ENCODE measurements at regions not wholly inside any gene's neighbourhood (a gene's known extent, or its start where the extent isn't known, plus 50 kb on each side); places are given as distances from the start of the nearest gene placed in this dataset.

DNA sequence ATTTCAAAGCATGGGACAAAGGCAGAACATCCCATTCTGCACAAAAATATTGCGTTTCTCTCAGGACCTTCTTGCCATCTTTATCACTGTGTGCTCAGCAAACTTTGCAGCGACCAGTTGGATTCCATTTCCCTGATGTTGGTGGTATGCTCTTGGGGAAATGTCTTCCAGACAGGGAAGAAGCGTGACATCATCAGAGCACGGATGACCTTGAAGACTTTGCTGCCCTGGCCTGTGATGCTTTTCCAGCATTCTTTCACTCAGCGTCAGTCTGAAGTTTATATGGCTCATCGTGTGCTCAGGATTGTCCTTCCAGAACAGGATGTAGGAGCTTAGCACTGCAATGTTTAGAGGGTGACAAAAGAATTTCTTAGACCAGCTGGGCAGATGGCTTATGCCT lies 131.4 kb upstream of the F3 start:
- ATAC-seq, result no peak
- H3K27ac ChIP-seq (ENCODE audit: low read length), result no peak overlapping the region
- no peaks in the 10 kb centered on the region for H3K4me1 ChIP-seq (ENCODE audit: control insufficient read depth, insufficient read depth, low read length)
- Mint-ChIP-seq H3K4me1 (no peaks in the 10 kb centered on the region), H3K4me3 (no peak overlapping the region), H3K27ac (no peak overlapping the region), H3K9me3 (no peaks in the 10 kb centered on the region), H3K36me3 (no peaks in the 10 kb centered on the region), H3K27me3 (ENCODE audit: low read depth in 2 of 2) (peaks cover 11 to 54% of the 10 kb centered on the region in 2 donors)
- intact Hi-C loops (cut with micrococcal nuclease), result no loop called here
- no peaks in the 10 kb centered on the region for H3K27me3 ChIP-seq (ENCODE audit: control insufficient read depth, insufficient read depth, low read length)
- H3K4me3 ChIP-seq (ENCODE audit: low read length), result no peak overlapping the region
- WGBS (ENCODE audit: insufficient coverage), result 93% methylated on average over 6 of the region's 6 CpGs
- H3K9me3 ChIP-seq (ENCODE audit: control insufficient read depth, insufficient read depth, low read length), result no peaks in the 10 kb centered on the region
- TF ChIP-seq, protein P1, sequence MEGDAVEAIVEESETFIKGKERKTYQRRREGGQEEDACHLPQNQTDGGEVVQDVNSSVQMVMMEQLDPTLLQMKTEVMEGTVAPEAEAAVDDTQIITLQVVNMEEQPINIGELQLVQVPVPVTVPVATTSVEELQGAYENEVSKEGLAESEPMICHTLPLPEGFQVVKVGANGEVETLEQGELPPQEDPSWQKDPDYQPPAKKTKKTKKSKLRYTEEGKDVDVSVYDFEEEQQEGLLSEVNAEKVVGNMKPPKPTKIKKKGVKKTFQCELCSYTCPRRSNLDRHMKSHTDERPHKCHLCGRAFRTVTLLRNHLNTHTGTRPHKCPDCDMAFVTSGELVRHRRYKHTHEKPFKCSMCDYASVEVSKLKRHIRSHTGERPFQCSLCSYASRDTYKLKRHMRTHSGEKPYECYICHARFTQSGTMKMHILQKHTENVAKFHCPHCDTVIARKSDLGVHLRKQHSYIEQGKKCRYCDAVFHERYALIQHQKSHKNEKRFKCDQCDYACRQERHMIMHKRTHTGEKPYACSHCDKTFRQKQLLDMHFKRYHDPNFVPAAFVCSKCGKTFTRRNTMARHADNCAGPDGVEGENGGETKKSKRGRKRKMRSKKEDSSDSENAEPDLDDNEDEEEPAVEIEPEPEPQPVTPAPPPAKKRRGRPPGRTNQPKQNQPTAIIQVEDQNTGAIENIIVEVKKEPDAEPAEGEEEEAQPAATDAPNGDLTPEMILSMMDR (IDR thresholded peaks at IDR 0.05), result no peak
- no peak for DNase-seq
- H3K36me3 ChIP-seq (ENCODE audit: control insufficient read depth, insufficient read depth, low read length), result no peaks in the 10 kb centered on the region

DNA sequence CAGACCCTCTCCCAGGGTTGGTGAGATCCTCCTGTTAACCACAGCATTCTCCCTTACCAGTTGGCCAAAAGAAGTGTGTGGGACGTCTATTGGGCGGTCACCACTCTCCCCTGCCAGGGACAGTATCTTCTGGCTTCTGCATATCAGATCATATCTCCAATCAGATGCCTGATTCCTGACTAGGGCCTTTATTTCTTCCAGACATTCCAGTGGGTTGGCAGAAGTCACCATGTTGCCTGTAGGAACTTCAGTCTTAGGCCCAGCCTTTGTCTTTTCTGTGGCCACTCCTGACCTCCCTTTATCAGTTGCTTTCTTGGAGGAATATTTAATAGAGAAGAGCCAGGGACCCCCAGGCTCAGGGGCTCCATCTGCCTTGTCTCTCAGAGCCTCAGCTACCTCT lies 130.4 kb upstream of the F3 start:
- no peaks in the 10 kb centered on the region for H3K4me1 ChIP-seq (ENCODE audit: control insufficient read depth, insufficient read depth, low read length)
- H3K27me3 ChIP-seq (ENCODE audit: control insufficient read depth, insufficient read depth, low read length), result no peaks in the 10 kb centered on the region
- Mint-ChIP-seq H3K27ac (no peak overlapping the region), H3K36me3 (no peaks in the 10 kb centered on the region), H3K4me1 (no peaks in the 10 kb centered on the region), H3K4me3 (no peak overlapping the region), H3K9me3 (no peaks in the 10 kb centered on the region), H3K27me3 (ENCODE audit: low read depth in 2 of 2) (peaks cover 15 to 63% of the 10 kb centered on the region in 2 donors)
- WGBS (ENCODE audit: insufficient coverage), result 96% methylated on average over 2 of the region's 2 CpGs
- intact Hi-C loops (cut with micrococcal nuclease), result no loop called here
- TF ChIP-seq, protein P1 (IDR thresholded peaks at IDR 0.05), result no peak
- no peak overlapping the region for H3K4me3 ChIP-seq (ENCODE audit: low read length)
- DNase-seq (no peak), ATAC-seq (no peak)
- H3K9me3 ChIP-seq (ENCODE audit: control insufficient read depth, insufficient read depth, low read length), result no peaks in the 10 kb centered on the region
- H3K27ac ChIP-seq (ENCODE audit: low read length), result no peak overlapping the region
- H3K36me3 ChIP-seq (ENCODE audit: control insufficient read depth, insufficient read depth, low read length), result no peaks in the 10 kb centered on the region

DNA sequence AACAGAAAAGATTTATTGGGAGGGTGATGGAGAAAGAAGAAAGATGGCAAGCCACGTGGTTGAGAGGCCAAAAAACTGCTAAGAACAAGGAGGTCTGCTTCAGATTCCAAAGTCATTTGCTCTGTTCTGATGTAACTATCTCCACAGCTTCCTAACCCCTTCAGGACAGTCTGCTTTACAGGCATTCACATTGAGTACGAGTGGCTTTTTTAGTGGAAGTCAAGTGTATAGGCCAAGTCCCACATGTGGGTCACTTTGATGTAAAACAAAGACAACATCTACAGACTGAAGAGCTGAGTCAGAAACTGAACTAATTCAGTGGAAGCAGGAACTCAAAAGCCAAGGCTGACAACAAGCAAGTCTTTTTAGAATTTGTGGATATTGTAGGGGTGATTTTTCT lies 128.7 kb upstream of the F3 start:
- Histone ChIP-seq H3K4me3 (ENCODE audit: low read length) (no peak overlapping the region), H3K27me3 (ENCODE audit: control insufficient read depth, insufficient read depth, low read length) (no peaks in the 10 kb centered on the region), H3K4me1 (ENCODE audit: control insufficient read depth, insufficient read depth, low read length) (no peaks in the 10 kb centered on the region), H3K9me3 (ENCODE audit: control insufficient read depth, insufficient read depth, low read length) (no peaks in the 10 kb centered on the region), H3K36me3 (ENCODE audit: control insufficient read depth, insufficient read depth, low read length) (no peaks in the 10 kb centered on the region), H3K27ac (ENCODE audit: low read length) (no peak overlapping the region)
- intact Hi-C loops (cut with micrococcal nuclease), result no loop called here
- H3K4me1 Mint-ChIP-seq, result no peaks in the 10 kb centered on the region
- ATAC-seq (no peak), DNase-seq (no peak)
- H3K9me3 Mint-ChIP-seq, result no peaks in the 10 kb centered on the region
- H3K27ac Mint-ChIP-seq, result no peak overlapping the region
- TF ChIP-seq, protein P1 (IDR thresholded peaks at IDR 0.05), result no peak
- H3K4me3 Mint-ChIP-seq, result no peak overlapping the region
- 70% methylated on average over 2 of the region's 2 CpGs for WGBS (ENCODE audit: insufficient coverage)
- no peaks in the 10 kb centered on the region for H3K36me3 Mint-ChIP-seq
- H3K27me3 Mint-ChIP-seq (ENCODE audit: low read depth in 2 of 2), result peaks cover 13 to 58% of the 10 kb centered on the region in 2 donors

DNA sequence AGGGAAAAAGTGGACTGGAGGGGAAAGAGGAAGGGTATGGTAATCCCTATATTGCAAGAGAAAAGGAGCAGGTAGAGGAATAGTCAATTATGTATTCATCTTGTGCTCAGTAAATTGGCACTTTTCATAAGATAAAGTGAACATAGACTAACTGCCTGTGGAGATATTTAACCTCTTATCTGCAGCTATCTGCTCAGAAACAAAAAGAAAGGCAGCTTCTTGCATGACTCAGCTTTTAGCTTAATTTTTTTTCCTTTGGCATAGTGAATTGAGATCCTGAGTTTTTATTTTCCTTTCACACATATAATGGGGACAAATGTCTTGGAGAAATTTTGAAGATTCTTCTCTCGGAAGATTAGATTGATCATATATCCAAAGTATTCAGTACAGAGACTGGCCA lies 127.6 kb upstream of the F3 start:
- TF ChIP-seq, protein P1 (IDR thresholded peaks at IDR 0.05), result no peak
- Mint-ChIP-seq H3K4me3 (no peak overlapping the region), H3K27ac (no peak overlapping the region), H3K9me3 (no peaks in the 10 kb centered on the region), H3K4me1 (no peaks in the 10 kb centered on the region), H3K36me3 (no peaks in the 10 kb centered on the region), H3K27me3 (ENCODE audit: low read depth in 2 of 2) (peaks cover 13 to 58% of the 10 kb centered on the region in 2 donors)
- no peaks in the 10 kb centered on the region for H3K27me3 ChIP-seq (ENCODE audit: control insufficient read depth, insufficient read depth, low read length)
- H3K4me3 ChIP-seq (ENCODE audit: low read length), result no peak overlapping the region
- H3K9me3 ChIP-seq (ENCODE audit: control insufficient read depth, insufficient read depth, low read length), result no peaks in the 10 kb centered on the region
- ATAC-seq (no peak), DNase-seq (no peak)
- no peaks in the 10 kb centered on the region for H3K4me1 ChIP-seq (ENCODE audit: control insufficient read depth, insufficient read depth, low read length)
- H3K27ac ChIP-seq (ENCODE audit: low read length), result no peak overlapping the region
- intact Hi-C loops (cut with micrococcal nuclease), result no loop called here
- H3K36me3 ChIP-seq (ENCODE audit: control insufficient read depth, insufficient read depth, low read length), result no peaks in the 10 kb centered on the region
- no CpG with 5 or more reads among the region's 1 CpG for WGBS (ENCODE audit: insufficient coverage)
